Stimulated activated CD8-positive, alpha-beta memory T cell treated with anti-CD3 and anti-CD28 coated beads, Interleukin-4, amount 100 ng/mL, for 4 hours (primary cell): ENCODE measurements at regions not wholly inside any gene's neighbourhood (a gene's known extent, or its start where the extent isn't known, plus 50 kb on each side); places are given as distances from the start of the nearest gene placed in this dataset.
"Not testable (repeated sequence)": the region's sequence is repeated elsewhere in the genome, so short reads cannot be mapped to it uniquely, and the experiment has no call there.

Experiments
- DNase-seq, 2 donors: peaks; one replicate each; pipeline ENCODE4 v3.0.0-alpha.2; 2020; ENCODE audit warnings: low read depth in 2 of 2, low spot score in 1 of 2

GRCh38 chr9:65397226-65397625 lies 112.2 kb upstream of the FOXD4L5 start:
- not testable (repeated sequence) for DNase-seq

DNA sequence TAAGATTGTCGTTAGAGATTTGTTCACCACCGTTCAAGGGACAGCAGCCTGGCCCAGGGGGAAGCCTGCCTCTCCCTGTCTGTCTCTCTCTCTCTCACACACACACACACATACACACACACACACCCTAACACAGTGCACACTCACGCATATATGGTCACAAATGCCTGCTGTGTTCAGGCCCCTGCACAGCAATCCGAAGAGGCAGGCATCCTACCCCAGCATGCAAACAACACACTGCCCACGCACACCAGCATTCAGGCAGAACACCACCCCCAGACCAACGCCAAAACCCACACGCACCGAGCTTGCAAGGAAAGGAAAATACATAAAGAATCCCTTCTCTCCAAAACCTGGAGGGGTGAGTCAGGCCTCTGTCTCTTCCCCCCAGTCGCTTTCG lies 111.6 kb upstream of the FOXD4L5 start:
- DNase-seq, result not testable (repeated sequence)

DNA sequence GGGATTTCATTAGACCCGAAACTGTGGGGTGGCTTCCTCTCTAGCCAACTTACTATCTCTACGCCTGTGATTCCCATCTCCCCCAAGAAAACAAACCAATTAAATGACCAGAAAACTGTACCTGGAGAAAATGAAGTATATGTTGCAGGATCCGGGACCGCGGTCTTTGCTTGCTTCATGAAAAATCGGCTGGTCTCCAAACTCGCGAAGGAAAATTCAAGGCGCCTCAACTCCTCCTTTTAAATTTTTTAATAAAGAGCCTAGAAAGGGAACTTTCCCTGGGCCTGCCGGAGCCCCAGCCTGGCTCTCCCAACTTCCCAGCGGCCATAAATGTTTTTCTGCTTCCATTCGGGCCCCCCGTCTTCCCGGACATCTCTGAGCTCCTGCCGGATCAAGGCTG lies 110.8 kb upstream of the FOXD4L5 start:
- not testable (repeated sequence) for DNase-seq

GRCh38 chr9:65395121-65395520 lies 110.1 kb upstream of the FOXD4L5 start:
- not testable (repeated sequence) for DNase-seq

- DNase-seq, result not testable (repeated sequence)
Measured at GRCh38 chr9:65393111-65393810, 108.3 kb upstream of the FOXD4L5 start.

DNA sequence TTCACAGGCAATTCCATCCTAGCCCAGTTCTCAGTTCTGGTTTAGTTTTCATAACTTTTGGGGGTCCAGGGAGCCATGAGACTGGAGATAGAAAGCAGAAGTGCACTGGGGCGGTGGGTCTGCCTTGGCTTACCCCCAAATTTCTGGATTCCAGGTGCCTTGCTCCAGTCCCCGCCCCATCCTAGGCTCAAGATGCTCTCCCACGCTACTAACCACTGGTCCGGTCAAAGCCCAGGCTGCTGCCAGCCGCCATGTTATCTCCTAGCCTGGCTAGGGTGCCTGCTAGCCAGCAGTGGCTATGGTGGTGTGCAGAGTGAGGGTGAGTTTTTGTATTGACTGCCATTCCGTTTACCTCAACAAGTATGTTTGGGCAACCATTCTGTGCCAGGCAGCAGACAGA lies 107.6 kb upstream of the FOXD4L5 start:
- not testable (repeated sequence) for DNase-seq

DNA sequence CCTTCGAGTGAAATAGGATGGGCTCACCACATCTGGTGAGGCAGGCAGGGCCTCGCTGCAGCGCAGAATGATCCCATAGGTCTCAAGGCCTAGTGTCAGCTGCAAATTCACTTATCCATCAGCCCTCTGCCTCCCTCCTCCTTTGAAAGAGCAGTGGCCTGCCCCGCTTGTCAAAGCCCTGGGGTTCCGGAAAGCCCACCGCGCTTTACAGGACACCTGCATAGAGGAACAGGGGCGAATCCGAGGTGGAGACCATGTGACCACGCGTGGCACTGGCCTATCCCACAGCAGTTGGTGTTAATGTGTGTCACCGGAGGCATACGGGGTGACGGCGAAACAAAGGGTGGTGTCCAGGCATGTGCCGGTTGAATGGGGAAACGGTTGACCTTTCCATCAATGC lies 104.7 kb upstream of the FOXD4L5 start:
- DNase-seq, result not testable (repeated sequence)

- DNase-seq, result not testable (repeated sequence)
Measured at GRCh38 chr9:65389216-65389615, 104.2 kb upstream of the FOXD4L5 start.

- peak; percentile 38 to 43 for DNase-seq
Measured at GRCh38 chr9:65386699-65387098, 101.7 kb upstream of the FOXD4L5 start.

- not testable (repeated sequence) for DNase-seq
Measured at GRCh38 chr9:65386191-65386590, 101.2 kb upstream of the FOXD4L5 start.

DNA sequence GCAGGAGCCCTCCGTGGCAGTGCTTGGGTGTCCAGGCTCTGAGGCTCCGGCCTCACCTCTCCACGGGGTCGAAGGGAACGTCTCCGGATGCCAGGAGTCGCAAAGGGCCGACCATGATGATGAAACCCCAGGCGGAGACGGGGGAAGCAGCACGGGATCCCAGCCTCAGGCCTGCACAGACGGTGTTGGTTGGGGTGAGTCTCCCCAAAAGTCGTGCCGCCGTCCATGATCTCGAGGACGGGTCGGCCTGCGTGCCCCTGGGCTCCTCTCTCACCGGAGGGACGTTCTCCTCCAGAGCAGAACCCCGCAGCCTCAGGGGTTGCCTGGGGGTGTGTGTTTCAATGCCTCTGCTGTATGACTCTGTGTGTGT lies 100.6 kb upstream of the FOXD4L5 start:
- DNase-seq, result not testable (repeated sequence)

- not testable (repeated sequence) for DNase-seq
Measured at GRCh38 chr9:65384759-65385654, 100.0 kb upstream of the FOXD4L5 start.

- not testable (repeated sequence) for DNase-seq
Measured at GRCh38 chr9:65384066-65384465, 99.1 kb upstream of the FOXD4L5 start.

GRCh38 chr9:65383646-65384045 lies 98.6 kb upstream of the FOXD4L5 start:
- DNase-seq, result not testable (repeated sequence)

- not testable (repeated sequence) for DNase-seq
Measured at GRCh38 chr9:65382701-65383318, 97.8 kb upstream of the FOXD4L5 start.
